KMS-11 (cell line): ENCODE measurements at regions not wholly inside any gene's neighbourhood (a gene's known extent, or its start where the extent isn't known, plus 50 kb on each side); places are given as distances from the start of the nearest gene placed in this dataset.

Experiments used
- H2AFZ ChIP-seq: fragments of 200-600 bp; sonication (generic); 2 replicates; pipeline ENCODE4 v1.6.1; 2016; ENCODE audit warnings: antibody characterized with exemption, mixed run types, low read depth
- H3K27ac ChIP-seq: fragments of 200-600 bp; sonication (generic); 2 replicates; pipeline ENCODE4 v1.6.1; 2016; ENCODE audit warnings: mild to moderate bottlenecking, mixed run types
- H3K27me3 ChIP-seq: fragments of 200-600 bp; sonication (generic); 2 replicates; pipeline ENCODE4 v1.6.1; 2017; ENCODE audit warnings: mild to moderate bottlenecking, low read depth, mixed run types, moderate library complexity; ENCODE audit not compliant: insufficient read depth
- H3K36me3 ChIP-seq: fragments of 200-600 bp; sonication (generic); 2 replicates; pipeline ENCODE4 v1.6.1; 2017; ENCODE audit warnings: mild to moderate bottlenecking, mixed run types; ENCODE audit not compliant: insufficient read depth
- H3K4me1 ChIP-seq: fragments of 200-600 bp; sonication (generic); 2 replicates; pipeline ENCODE4 v1.6.1; 2016; ENCODE audit warnings: mild to moderate bottlenecking, low read depth, mixed run types; ENCODE audit not compliant: poor library complexity, severe bottlenecking
- H3K4me2 ChIP-seq: fragments of 200-600 bp; sonication (generic); 2 replicates; pipeline ENCODE4 v1.7.0; 2016; ENCODE audit warnings: mild to moderate bottlenecking, mixed run types
- H3K4me3 ChIP-seq: fragments of 200-600 bp; sonication (generic); IDR thresholded peaks from 2 replicates; pipeline ENCODE4 v1.6.1; 2017; ENCODE audit warnings: low read depth, low read length, mixed read lengths; ENCODE audit not compliant: insufficient read depth
- H3K79me2 ChIP-seq: fragments of 200-600 bp; sonication (generic); 2 replicates; pipeline ENCODE4 v1.6.1; 2016; ENCODE audit warnings: low read depth, mixed run types; ENCODE audit not compliant: insufficient read depth
- H3K9ac ChIP-seq: fragments of 200-600 bp; sonication (generic); 2 replicates; pipeline ENCODE4 v1.6.1; 2016; ENCODE audit warnings: mild to moderate bottlenecking, mixed run types
- H4K20me1 ChIP-seq: fragments of 200-600 bp; sonication (generic); 2 replicates; pipeline ENCODE4 v1.6.1; 2016; ENCODE audit warnings: mild to moderate bottlenecking, mixed run types; ENCODE audit not compliant: insufficient read depth
- CTCF ChIP-seq: fragments of 200-600 bp; sonication (generic); conservative IDR thresholded peaks from 2 replicates; pipeline ENCODE4 v1.6.1; 2017; ENCODE audit warnings: low read depth, mild to moderate bottlenecking, antibody characterized with exemption, low read length, moderate library complexity, mixed read lengths

DNA sequence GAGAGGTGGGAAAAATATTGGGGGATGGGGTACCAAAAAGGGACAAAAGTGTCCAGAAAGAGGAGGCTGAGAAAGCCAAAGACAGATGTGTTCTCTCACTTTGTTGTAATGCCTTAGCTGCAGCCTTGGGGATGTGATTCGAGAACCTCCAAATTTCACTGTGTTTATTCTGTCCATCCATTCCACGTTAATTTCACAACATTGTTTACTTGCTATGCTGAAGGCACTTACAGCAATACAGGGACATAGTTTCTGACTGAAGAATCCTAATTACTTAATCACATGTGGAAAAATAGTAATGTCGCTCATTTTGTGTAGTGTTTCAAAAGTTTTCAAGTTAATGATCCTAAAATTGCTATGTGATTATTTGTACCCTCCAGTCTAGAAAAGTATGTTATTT, 146.2 kb upstream of the SLC38A2 start:
- Histone ChIP-seq H3K9ac (no peak overlapping the region; the same call in 1 of the 2 replicates), H3K27ac (peak overlapping the region; percentile 98)
- TF ChIP-seq CTCF, result no peak

GRCh38 chr12:46518169-46518568, 145.6 kb upstream of the SLC38A2 start:
- no peaks in the 10 kb centered on the region for H3K79me2 ChIP-seq
- peak overlapping the region; percentile 31; the same call in 1 of the 2 replicates for H2AFZ ChIP-seq
- no peak overlapping the region for H3K4me3 ChIP-seq
- no peaks in the 10 kb centered on the region for H3K27me3 ChIP-seq
- no peak for TF ChIP-seq CTCF
- no peaks in the 10 kb centered on the region for H3K36me3 ChIP-seq
- peak overlapping the region; percentile 56 for H3K4me2 ChIP-seq
- peak overlapping the region; percentile 72 for H3K9ac ChIP-seq
- H4K20me1 ChIP-seq, result no peaks in the 10 kb centered on the region
- H3K27ac ChIP-seq, result peak overlapping the region; percentile 98
- peaks cover 91% of the 10 kb centered on the region for H3K4me1 ChIP-seq

More for the DNA sequence above, 146.2 kb upstream of the SLC38A2 start:
- Histone ChIP-seq H2AFZ (no peak overlapping the region), H3K79me2 (no peaks in the 10 kb centered on the region), H4K20me1 (no peaks in the 10 kb centered on the region), H3K4me2 (peak overlapping the region; percentile 56), H3K4me1 (peaks cover 97% of the 10 kb centered on the region), H3K27me3 (no peaks in the 10 kb centered on the region), H3K36me3 (no peaks in the 10 kb centered on the region), H3K4me3 (no peak overlapping the region)

DNA sequence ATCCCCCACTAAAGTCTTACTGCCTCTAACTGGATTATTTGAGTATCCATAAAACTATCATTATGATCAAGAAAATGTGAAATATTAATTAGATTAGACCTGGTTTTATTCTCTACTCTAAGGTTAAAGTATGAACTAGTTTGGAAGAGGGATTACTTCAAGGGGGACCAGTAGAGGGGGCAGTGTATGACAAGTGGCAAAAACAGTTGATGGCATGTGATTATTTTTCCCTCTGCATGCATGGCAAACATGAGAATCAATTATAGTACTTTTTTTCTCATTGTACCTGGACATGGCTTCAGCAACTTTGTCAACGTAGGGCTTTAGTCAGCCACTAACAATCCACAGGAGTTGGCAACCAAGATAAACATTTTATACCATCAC, 145.0 kb upstream of the SLC38A2 start:
- Histone ChIP-seq H3K27me3 (no peaks in the 10 kb centered on the region), H3K9ac (peak overlapping the region; percentile 72), H3K4me2 (peak overlapping the region; percentile 56), H3K4me1 (peaks cover 85% of the 10 kb centered on the region), H3K4me3 (no peak overlapping the region), H3K27ac (peak overlapping the region; percentile 98), H2AFZ (peak overlapping the region; percentile 31; the same call in 1 of the 2 replicates), H3K36me3 (no peaks in the 10 kb centered on the region), H4K20me1 (no peaks in the 10 kb centered on the region), H3K79me2 (no peaks in the 10 kb centered on the region)
- TF ChIP-seq CTCF, result peak; percentile 76

DNA sequence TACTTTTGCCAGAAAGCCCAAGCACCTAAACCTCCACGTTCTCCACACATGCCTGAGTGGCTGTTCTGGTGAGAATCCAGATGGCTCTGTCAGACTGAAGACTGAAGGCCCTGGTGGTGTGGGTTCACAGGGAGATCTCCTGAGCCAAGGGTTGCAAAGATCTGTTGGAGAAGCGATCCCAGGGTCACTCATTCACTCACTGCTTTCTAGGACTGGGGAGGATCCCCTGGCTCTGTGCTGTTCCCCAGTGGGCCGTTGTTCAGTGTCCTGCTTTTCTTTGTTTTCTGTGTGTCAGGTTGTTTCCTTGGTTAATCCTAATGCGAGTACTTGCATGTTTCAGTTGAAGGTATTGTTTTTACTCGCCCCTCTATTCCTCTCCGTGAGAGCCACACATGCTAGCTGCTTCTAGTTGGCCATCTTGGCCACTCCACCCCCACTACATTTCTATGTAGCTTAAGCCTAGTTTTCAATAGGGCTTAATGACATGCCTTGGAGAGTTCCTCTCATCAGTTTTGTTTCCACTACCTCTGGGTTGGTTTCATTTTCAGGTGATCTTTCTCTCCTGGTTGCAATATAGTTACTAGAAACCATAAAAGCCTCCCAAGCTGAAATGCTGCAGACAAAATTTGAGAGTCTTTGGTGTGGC, 144.5 kb upstream of the SLC38A2 start:
- no peak overlapping the region for H3K4me3 ChIP-seq
- H3K4me1 ChIP-seq, result peaks cover 80% of the 10 kb centered on the region
- H3K27me3 ChIP-seq, result no peaks in the 10 kb centered on the region

More for the DNA sequence above, 144.5 kb upstream of the SLC38A2 start:
- Histone ChIP-seq H3K79me2 (no peaks in the 10 kb centered on the region), H3K36me3 (no peaks in the 10 kb centered on the region), H2AFZ (peak overlapping the region; percentile 31), H3K9ac (peak overlapping the region; percentile 72), H4K20me1 (no peaks in the 10 kb centered on the region), H3K4me2 (peak overlapping the region; percentile 56), H3K27ac (peak overlapping the region; percentile 98)
- TF ChIP-seq CTCF, result no peak
